Renal cortex interstitium (tissue), 11 donors: ENCODE measurements at regions not wholly inside any gene's neighbourhood (a gene's known extent, or its start where the extent isn't known, plus 50 kb on each side); places are given as distances from the start of the nearest gene placed in this dataset.
A peak's percentile ranks its signal among the peaks of the same experiment; 100 is the strongest.
"Not testable (repeated sequence)": the region's sequence is repeated elsewhere in the genome, so short reads cannot be mapped to it uniquely, and the experiment has no call there.

Experiments
- DNase-seq, 11 donors: peaks; one replicate each; pipeline ENCODE4 v3.0.0-alpha.2; 2013; ENCODE audit warnings: low read depth in 9 of 11, low spot score in 4 of 11; ENCODE audit errors: extremely low read depth in 1 of 11

DNA sequence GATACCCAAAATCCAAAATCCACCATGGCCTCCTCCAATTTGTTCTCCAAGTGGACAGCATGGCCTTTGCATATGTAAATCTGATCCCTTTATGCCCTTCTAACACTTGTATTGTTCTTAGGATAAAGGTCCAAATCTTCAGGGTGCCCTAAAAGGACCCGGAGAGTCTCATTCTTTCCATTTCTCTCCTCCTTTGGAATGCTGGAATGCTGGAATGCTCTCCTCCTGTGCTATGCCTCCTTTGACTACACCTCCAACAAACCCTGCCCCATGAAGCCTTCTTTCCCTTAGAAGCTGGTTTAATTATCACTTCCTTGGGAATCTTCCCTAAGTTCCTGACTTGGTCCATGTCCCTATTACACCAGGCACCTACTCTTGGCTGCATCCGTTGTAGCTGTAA lies 484.8 kb upstream of the RUNX1 start:
- no peak for DNase-seq

DNA sequence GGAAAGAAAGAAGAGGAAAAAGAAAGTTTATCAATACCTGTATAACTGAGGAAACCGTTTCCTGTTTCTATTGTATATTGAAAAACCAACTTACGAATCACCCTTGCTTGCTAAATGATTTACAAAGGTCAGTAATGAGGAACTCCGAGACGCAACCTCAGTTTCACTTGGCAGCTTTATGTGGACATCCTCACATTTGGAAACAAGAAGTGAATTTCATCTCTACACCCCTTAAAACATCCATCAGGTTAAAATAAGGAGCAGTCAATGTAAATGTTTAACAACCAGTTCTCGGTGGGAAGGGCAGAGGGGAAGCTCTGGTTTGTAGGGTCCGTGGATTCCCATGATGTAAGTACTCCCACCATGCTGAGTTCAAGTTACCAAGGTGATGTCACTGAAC lies 481.7 kb upstream of the RUNX1 start:
- no peak for DNase-seq

DNA sequence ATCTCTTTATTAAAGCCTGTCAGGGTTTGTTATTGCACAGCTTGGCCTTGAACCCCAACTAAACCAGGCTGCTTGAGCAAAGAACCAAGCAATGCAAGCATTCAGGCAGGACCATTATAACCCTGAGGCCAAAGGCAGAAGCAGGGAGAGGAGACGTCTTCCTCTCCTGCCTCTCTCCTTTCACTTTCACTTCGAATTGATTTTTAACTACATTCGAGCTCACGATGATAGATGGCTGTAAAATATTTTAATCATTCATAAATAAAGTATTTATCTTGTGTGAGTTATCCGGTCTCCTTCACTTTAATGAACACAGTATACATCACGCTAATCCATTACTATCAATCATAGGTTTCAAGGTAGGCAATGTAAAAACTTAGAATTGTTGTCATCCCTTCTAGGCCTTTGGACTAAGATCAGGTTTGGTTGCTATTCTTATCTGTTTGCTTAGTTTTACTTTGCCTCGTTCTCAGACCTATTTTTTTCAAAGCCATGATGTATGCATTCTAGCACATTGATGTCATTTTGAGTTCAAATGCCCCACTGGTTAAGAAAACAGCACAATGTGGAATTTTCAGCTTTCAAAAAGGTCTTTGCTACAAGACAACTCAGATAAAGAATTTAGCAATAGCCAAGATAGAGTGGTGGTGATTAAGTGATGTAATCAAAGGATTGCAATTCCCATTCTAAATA lies 480.2 kb upstream of the RUNX1 start:
- no peak for DNase-seq

DNA sequence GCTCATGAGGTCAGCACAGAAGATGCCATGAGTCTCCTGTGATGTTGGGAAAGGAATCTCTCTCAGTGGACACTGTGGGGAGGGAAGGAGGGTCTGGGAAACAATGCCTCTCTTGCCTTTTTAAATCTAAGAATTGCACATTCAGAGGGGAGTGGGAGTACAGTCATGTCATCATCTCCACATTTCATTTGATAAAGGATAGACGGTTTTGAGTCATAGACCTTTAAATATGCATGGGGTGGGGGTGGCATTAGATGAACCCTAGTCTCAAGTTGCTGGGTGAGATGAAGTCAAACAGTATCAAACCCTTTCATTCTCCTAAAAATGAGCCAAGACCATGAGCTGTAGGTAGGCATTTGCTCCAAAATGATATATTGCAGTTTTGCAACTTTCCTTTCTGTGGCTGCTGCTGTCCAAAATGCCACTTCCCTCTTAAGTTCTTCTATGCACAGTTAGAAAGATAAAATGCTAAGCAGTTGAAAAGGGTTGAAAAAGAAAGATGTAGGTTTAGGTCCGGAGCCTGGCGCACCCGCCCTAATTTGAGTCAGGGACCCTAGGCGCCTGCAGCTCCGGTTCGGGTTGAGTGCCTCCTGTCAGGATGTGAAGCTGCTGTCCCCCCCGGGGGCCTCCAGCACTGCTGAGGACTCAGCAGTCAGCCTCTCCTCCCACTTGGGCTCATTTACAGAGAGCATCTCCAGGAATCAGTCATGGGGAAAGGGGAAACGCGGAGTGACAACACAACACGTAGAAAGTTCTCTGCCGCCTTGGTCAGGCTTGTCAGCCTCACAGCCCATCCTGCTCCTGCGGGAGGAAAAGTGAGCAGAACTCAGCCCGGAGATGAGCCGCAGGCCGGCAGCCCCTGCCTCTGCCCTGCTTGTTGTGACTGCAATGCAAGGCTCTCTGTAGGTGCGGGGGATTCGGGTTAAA lies 479.3 kb upstream of the RUNX1 start:
- DNase-seq: peak in 1 of 11 donors; percentile 42

DNA sequence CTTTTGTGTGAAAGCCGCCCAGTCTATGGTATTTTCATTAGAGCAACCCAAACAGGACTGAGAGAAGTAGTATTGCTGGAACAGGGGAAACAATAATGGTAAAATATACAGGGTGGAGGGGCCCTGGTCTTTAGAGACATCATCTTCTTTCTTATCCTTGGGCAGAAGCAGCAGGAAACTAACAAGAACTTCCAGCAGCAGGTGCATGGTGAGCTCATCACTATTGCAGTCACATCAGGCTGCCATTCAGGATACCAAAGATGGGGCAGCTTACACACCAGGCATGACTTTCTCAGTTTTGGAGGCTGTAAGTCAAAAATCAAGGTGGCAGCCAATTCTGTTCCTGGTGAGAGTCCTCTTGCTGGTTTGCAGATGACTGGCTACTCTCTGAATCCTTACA lies 478.3 kb upstream of the RUNX1 start:
- DNase-seq: no peak

DNA sequence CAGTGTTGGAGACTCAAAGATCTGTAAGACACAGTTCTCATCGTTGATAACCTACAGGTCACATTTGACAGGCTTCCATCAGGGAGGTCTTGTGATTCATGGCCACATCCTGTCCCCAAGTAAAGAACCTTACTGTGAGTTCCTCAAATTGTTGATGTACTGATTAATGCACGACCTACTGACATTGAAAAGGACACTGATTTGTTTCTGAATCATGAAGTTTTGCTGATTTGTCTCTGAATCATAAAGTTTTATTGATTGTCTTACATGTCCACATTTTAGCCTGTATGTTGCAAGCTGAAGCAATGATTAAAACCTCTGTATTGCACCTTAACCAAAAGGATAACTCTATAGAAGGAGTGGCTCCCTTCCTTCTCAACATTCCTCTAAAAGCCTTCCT lies 476.3 kb upstream of the RUNX1 start:
- DNase-seq: no peak

DNA sequence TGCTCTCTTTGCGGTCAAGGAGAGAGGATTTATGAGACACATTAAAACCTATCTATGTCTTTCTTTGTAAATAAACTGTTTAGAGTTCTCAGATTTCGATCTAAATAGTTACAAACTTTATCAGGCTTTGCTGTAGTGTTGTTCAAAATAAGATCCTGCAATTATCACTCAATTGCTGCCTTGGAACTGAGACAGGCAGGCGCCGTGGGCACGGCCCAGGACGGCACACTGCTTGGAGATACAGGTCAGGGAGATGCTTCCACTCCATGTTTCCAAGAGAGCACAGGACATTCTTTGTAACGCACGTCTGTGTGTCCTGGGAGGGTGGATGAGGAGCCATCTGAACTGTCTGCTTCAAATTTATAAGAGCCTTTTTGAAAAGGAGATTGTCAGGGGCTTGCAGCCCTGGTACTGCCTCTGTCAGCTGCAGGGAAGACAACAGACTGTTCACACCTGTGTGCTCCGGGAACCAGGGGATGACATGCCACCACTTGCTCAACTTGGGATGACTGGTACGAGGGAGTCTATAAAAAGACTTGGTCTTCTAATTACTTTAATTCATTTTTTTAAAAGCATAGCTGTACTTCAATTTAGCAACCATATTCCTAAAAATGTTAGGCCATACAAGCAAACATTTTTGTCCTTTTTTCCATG lies 472.9 kb upstream of the RUNX1 start:
- DNase-seq: no peak

DNA sequence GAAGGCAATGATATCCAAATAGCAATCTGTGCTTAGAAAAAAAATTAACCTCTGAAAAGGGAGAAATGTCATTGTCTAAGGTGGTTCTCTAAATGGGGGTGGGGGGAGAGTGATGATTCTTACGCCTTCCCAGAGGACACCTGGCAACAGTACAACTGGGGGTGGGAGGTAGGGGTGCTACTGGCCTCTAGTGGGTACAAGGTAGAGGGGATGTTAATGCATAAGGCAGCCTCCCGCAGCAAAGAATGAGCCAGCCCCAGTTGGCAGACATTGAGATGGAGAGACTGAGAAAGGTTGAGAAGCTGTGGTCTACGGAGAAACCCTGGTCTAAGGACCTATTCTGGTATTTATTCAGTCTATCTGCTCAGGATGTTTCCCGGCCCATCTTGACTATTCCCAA lies 472.2 kb upstream of the RUNX1 start:
- DNase-seq: no peak

DNA sequence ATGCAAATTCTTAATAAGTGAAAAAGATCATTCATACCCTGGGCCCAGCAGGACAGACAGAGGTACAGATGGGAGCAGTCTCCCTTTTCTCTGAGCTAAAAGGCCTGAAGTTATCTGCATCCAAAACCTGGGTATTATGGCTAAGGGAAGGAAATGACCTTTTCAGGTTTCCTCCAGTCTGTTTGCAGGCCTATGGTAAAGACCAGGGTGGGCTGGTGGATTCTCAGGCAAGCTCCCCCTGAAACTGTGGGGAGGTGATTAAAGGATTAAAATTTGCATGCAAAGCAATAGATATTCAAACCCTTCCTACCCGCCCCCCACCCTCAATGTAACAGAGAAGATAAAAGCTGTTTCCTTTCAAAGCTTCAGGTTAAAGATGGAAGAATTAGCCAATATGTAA lies 471.8 kb upstream of the RUNX1 start:
- no peak for DNase-seq

DNA sequence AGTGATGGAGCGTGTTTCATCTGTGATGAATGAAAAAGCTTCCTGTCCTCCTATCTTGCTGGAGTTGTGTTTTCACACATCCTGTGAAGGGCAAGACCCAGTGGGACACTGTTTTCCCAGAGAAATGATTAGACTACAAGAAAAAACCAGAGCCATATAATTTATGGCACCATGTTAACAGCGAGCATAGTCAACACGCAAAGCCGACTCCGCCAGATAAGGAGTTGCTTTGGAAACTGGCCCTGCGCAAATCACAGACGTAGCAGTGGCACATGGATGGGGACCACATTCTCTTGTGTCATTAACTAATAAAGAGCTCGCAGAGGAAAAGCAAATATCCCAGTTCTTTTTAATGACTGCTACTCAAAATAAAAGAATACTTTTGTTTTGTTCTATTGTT lies 471.2 kb upstream of the RUNX1 start:
- no peak for DNase-seq

DNA sequence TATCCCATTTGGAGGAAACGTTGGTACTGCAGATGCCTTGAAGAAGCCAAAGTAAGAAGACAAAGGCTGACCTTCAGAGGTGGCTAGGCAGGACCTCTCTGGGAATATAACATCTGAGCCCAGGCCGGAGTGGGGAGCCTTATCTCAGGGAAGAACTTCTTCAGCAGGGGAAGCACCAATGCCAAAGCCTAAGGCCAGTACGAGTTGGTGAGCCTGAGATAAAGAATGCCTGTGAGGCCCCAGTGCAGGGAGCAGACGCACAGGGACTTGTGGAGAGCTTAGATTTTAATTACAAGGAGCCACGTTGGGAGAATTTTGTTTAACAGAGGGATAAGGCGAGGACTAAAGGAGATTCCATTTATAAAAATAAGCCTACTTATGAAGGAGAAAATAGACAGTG lies 468.8 kb upstream of the RUNX1 start:
- no peak for DNase-seq

DNA sequence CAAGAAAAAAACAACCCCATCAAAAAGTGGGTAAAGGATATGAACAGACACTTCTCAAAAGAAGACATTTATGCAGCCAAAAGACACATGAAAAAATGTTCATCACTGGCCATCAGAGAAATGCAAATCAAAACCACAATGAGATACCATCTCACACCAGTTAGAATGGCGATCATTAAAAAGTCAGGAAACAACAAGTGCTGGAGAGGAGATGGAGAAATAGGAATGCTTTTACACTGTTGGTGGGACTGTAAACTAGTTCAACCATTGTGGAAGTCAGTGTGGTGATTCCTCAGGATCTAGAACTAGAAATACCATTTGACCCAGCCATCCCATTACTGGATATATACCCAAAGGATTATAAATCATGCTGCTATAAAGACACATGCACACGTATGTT lies 467.2 kb upstream of the RUNX1 start:
- not testable (repeated sequence) for DNase-seq

DNA sequence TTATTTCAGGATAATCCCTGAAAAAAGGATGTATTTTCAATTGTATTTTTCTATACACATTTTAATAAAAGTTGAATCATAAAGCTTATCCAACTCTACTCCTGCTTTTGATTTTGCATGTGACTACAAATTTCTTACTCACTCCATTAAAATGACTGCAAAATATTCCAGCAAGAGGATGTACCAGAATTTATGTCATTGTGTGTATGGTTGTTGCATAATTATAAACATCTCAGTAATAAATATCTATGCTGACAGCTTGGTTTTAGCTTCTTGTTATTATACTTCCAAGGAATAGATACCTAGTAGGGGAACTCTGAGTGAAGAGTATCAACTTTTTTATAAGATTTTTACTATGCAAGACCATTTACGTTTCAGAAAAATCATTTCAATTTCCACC lies 463.2 kb upstream of the RUNX1 start:
- no peak for DNase-seq

DNA sequence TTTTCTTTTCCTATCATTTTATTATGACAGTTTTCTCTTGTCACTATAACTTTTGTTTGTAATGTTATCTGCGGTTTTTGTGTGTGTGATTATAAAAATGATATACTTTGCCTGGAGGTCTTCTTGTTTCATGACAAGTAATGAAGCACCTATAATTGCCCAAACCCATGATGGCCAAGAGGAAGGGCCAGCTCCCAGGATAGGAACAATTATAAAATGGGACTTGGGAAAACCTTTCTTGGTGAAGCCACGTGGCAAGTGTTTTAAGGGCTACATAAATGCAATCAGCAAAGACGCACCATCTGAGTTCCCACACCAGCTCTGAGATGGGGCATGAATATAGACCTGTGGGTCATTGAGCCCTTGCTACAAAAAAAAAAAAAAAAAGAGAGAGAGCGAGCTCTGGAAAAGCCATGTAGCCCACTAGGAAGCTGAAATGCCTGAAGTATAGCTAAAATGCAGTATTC lies 462.6 kb upstream of the RUNX1 start:
- no peak for DNase-seq

DNA sequence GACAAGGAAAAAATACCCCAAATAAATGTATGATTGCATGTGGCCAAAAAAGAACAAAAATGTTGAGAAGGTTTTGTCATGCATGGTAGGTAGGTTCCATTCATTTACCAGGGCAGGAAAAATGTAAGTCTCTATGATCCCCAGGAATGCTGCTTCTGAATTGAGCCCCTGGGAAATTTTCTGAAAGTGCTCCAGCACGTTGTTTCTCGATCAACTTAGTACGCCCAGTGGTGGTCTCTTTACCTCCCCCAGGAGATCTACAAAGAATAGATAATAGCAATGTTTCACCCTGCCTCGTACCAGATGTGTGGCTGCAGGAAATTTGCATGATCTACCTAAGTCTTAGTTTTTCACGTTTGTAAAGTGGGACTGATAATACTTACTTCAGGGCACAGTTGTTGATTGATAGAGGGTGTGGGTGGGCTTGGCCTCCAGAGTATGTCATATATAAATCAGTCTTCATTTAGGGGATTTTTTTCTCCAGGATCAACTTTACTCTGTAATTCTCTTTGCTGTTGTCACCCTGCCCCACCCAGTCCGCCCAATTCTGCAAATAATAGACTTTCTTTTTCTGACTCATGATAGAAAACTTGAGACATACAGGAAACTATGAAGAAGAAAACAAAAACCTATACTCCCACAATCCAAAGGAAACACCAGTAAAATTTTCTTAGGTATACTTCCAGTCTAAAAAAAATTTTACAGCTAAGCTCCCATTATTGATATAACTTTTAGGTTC lies 462.0 kb upstream of the RUNX1 start:
- DNase-seq: no peak

DNA sequence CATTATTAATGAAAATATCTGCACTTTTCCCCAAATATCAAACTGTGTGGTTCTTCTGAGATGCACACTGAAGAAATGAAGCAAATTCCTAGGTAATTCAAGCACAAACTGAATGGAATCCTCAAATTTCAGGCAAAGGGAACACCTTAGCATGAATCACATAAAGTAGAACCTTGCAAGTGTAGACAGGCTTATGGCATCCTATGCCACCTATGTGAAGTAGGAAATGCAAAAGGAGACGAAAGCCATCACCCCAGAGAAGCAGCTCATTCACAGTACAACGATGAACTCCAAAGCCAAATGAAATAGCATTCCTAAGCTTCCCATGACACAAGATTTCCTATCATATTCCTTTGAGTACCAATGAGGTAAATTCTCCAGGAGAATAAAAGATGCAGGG lies 461.2 kb upstream of the RUNX1 start:
- DNase-seq: no peak

DNA sequence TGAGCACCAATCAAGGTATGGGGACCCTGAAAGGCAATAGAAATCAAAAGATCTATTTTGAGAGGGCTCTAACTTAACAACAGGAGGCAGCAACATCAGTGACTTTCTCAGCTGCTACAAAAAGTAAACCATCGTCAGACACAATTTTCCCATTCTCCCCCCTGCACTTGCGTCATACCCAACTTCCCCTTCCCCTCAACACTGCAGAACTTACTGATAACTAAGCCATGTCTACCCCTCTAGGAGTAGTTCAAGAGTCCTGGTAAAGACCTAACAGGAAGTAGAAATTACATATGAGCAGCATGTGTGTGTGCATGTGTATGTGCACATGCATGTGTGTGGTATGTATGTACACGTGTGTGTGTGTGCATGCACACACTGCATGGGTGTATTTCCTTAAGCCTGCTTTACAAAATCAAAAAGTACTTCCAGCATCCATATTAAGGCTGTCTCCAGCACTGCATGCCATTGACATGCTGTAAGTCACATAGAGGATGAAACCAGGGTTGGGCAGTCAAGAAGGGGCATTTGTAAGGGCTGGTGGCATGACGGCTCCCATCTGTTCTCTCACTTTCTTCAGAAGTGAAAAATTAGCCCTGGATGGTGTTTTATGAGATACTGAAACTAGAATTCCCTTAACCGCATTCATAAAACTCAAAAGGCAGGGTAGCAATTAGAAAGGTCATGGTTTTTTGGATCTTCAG lies 460.1 kb upstream of the RUNX1 start:
- DNase-seq: no peak

DNA sequence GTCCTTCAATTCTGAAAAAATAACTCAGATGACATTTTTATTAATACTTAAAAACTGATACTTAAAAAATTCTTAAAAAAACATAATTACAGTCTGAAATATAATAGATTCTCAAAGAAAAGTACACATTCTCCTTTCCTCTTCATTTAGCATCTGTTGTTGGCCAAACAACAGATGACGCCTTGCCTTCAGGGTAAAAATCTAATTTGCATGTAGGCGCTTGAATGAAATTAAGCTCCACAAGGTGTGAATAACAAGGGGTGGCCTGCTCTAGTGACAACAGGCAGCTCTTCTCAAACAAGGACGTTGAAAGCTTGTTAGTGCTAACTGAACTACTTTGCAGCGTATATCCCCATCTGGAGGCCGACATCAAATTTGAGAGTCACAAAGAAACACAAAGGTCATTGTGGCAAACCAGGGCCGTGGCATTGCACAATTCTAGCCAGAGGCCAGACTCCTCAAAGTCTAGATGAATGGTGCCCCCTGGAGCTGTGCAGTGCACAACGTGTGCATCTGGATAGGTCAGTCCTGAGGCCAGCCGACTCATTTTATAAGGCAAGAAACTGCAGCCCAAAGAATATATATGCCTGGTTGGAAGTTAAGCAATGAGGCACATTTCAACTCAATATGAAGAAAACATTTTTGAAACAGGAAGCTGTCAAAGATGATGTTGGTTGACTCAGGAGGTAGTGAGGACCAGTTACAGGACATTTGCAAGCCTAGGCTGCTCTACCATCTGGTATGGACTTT lies 459.2 kb upstream of the RUNX1 start:
- DNase-seq: no peak
